ENCODE measurements at regions not wholly inside any gene's neighbourhood (a gene's known extent, or its start where the extent isn't known, plus 50 kb on each side); places are given as distances from the start of the nearest gene placed in this dataset.

DNA sequence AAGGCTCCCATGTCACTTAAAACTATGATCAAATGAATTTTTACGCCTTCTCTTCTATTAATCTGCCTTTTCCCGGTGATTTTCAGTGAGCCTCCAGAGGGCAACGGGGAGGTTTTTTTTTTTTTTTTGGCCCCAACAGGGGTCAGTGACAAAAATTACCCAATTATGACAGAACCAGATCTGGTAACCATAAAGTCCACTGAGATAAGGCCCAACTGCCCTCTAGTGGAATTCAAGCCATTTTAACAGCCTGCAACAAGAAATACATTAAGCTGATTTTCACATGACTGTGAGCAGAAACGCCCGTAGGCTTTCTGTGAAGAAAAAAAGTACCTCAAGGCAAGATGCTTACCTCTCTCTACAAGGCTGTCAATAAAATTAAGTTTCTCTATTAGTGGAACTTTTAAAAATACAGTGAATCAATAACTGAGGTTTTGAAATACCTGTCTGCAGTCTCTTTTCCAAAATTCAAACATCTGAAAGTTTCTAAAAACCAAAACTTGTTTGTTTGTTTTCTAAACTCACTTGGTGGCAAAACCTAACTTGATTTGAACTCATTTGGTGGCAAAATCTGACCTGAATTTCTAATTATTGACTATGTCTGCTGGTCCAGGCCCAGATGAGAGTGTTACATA, 49.7 kb upstream of the FST start:
- H3K27me3 ChIP-seq (replicated peaks; ENCODE audit: insufficient read depth, low read depth, low read length, poor library complexity), result no peaks in the 10 kb centered on the region
- TF ChIP-seq, protein P1, sequence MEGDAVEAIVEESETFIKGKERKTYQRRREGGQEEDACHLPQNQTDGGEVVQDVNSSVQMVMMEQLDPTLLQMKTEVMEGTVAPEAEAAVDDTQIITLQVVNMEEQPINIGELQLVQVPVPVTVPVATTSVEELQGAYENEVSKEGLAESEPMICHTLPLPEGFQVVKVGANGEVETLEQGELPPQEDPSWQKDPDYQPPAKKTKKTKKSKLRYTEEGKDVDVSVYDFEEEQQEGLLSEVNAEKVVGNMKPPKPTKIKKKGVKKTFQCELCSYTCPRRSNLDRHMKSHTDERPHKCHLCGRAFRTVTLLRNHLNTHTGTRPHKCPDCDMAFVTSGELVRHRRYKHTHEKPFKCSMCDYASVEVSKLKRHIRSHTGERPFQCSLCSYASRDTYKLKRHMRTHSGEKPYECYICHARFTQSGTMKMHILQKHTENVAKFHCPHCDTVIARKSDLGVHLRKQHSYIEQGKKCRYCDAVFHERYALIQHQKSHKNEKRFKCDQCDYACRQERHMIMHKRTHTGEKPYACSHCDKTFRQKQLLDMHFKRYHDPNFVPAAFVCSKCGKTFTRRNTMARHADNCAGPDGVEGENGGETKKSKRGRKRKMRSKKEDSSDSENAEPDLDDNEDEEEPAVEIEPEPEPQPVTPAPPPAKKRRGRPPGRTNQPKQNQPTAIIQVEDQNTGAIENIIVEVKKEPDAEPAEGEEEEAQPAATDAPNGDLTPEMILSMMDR (conservative IDR thresholded peaks at IDR 0.05; ENCODE audit: low read depth, low read length), result peak; percentile 50; the same call in 1 of the 2 replicates
- TF ChIP-seq EZH2 (IDR thresholded peaks at IDR 0.05; ENCODE audit: borderline replicate concordance, low read depth, low read length, poor library complexity, severe bottlenecking), result no peak
- DNase-seq (ENCODE audit: low spot score), result peak; percentile 24
- CTCF ChIA-PET, result interaction anchor here (0.7 kb wide), 5 partner anchors 168 to 739 kb away, joined by 3 to 10 read pairs (median 8); no protein-coding TSS in a partner anchor
- intact Hi-C loops (cut with micrococcal nuclease; ENCODE audit: unreplicated experiment), result no loop called here
- POLR2A ChIA-PET (ENCODE audit: low non-redundant PET), result no interaction called here
- no peaks in the 10 kb centered on the region for H3K4me1 ChIP-seq (ENCODE audit: insufficient read depth, low read length, poor library complexity, severe bottlenecking)
- H3K36me3 ChIP-seq (ENCODE audit: insufficient read depth, low read length, poor library complexity, severe bottlenecking), result no peaks in the 10 kb centered on the region
- H3K4me3 ChIP-seq (ENCODE audit: low read depth, low read length, poor library complexity, severe bottlenecking), result no peak overlapping the region
- H3K9me3 ChIP-seq (ENCODE audit: low read depth, low read length, poor library complexity, severe bottlenecking), result no peaks in the 10 kb centered on the region
- BruUV-seq (replicated peaks), result no TSS peak
- H3K27ac ChIP-seq (ENCODE audit: low read depth, low read length, poor library complexity, severe bottlenecking), result no peak overlapping the region
